ENCODE measurements at regions not wholly inside any gene's neighbourhood (a gene's known extent, or its start where the extent isn't known, plus 50 kb on each side); places are given as distances from the start of the nearest gene placed in this dataset.
"Not testable (repeated sequence)": the region's sequence is repeated elsewhere in the genome, so short reads cannot be mapped to it uniquely, and the experiment has no call there.

DNA sequence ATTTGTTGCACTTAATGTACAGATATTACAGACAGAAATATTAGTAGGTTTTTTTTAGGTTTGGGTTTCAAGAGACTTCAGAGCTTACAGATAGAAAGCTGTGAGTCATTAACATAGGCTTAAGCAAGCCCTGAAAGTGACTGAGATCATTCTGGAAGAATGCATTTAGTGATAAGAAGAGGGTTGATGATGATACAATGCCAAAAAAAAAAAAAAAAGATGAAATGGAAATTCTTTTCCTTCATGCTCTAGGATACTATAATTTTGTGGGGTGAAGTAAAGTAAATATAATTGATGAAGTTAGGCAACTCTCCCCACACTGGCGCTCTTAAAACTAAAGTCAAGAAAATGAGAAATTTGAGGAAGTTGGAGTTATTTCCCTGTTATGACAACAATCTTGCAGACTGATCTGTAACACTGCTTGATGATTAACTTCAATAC, 169.4 kb upstream of the ZNF385D start:
- no peaks in the 10 kb centered on the region for H3K27me3 ChIP-seq (ENCODE audit: low read length)
- H4K20me1 ChIP-seq (ENCODE audit: low read length): no peaks in the 10 kb centered on the region
- no TSS peak for BruUV-seq (replicated peaks)
- no peaks in the 10 kb centered on the region for H3K9me3 ChIP-seq (ENCODE audit: low read length)
- ChIA-PET POLR2A (ENCODE audit: unreplicated experiment) (no interaction called here), CTCF (no interaction called here)
- H3K9ac ChIP-seq (ENCODE audit: low read length): no peak overlapping the region
- intact Hi-C loops (cut with micrococcal nuclease): no loop called here
- ATAC-seq (peak; percentile 45; the same call in 1 of the 2 replicates), DNase-seq (peak; percentile 44)
- no peaks in the 10 kb centered on the region for H3K79me2 ChIP-seq (ENCODE audit: low read length)
- H3K4me3 ChIP-seq (ENCODE audit: low read length): no peak overlapping the region
- no peaks in the 10 kb centered on the region for H3K4me1 ChIP-seq (ENCODE audit: insufficient read depth, low read length)
- no peaks in the 10 kb centered on the region for H3F3A ChIP-seq (ENCODE audit: low read length, unreplicated experiment)
- no peak overlapping the region for H2AFZ ChIP-seq (ENCODE audit: low read length)
- no peaks in the 10 kb centered on the region for H3K9me2 ChIP-seq (replicated peaks; ENCODE audit: low read length)
- H3K4me2 ChIP-seq (ENCODE audit: low read length): no peak overlapping the region
- H3K36me3 ChIP-seq (ENCODE audit: low read depth, low read length): no peaks in the 10 kb centered on the region
- TF ChIP-seq EZH2phosphoT487 (IDR thresholded peaks at IDR 0.05; ENCODE audit: borderline replicate concordance, low read length): no peak
- no peak for TF ChIP-seq CTCF (conservative IDR thresholded peaks at IDR 0.05; ENCODE audit: low read depth, low read length)
- TF ChIP-seq EZH2 (IDR thresholded peaks at IDR 0.05; ENCODE audit: low read length, unreplicated experiment): no peak
- no peak overlapping the region for H3K27ac ChIP-seq (ENCODE audit: low read length)

DNA sequence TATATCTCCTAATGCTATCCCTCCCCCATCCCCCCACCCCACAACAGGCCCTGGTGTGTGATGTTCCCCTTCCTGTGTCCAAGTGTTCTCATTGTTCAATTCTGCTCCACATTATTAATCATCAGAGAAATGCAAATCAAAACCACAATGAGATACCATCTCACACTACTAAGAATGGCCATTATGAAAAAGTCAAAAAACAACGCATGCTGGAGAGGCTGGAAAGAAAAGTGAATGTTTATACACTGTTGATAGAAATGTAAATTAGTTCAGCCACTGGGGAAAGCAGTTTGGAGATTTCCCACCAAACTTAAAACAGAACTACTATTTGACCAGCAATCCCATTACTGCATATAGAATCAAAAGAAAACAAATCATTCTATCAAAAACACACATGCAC, 172.1 kb upstream of the ZNF385D start:
- CTCF ChIA-PET; intact Hi-C loops (cut with micrococcal nuclease); H3K9me3 ChIP-seq (ENCODE audit: low read length); ATAC-seq; H3K27ac ChIP-seq (ENCODE audit: low read length); H3K36me3 ChIP-seq (ENCODE audit: low read depth, low read length); BruUV-seq (replicated peaks); H3K79me2 ChIP-seq (ENCODE audit: low read length); H3K27me3 ChIP-seq (ENCODE audit: low read length); H3F3A ChIP-seq (ENCODE audit: low read length, unreplicated experiment); H3K4me3 ChIP-seq (ENCODE audit: low read length); DNase-seq; H2AFZ ChIP-seq (ENCODE audit: low read length); H4K20me1 ChIP-seq (ENCODE audit: low read length); POLR2A ChIA-PET (ENCODE audit: unreplicated experiment); H3K9ac ChIP-seq (ENCODE audit: low read length); H3K9me2 ChIP-seq (replicated peaks; ENCODE audit: low read length); H3K4me1 ChIP-seq (ENCODE audit: insufficient read depth, low read length); H3K4me2 ChIP-seq (ENCODE audit: low read length): not testable (repeated sequence)

DNA sequence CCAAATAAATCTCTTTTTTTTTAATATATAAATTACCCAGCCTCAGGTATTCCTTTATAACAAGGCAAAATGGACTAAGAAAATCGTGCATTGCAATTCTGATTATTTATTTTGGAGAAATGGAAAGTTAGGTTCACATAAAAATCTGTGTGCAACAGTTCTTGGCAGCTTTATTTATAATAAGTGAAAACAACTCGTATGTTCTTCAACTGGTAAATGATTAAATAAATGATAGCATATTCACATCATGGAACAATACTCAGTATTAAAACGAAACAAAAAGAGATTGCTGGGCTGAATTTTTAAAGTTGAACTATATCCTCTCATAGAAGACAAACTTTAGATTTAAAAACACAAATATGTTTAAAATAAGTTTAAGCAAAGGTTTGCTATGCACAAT, 176.3 kb upstream of the ZNF385D start:
- Histone ChIP-seq H3K27ac (ENCODE audit: low read length) (no peak overlapping the region), H3K9me2 (replicated peaks; ENCODE audit: low read length) (no peaks in the 10 kb centered on the region), H3K9me3 (ENCODE audit: low read length) (no peaks in the 10 kb centered on the region), H3K4me3 (ENCODE audit: low read length) (no peak overlapping the region), H3K36me3 (ENCODE audit: low read depth, low read length) (no peaks in the 10 kb centered on the region), H3K79me2 (ENCODE audit: low read length) (no peaks in the 10 kb centered on the region), H3K4me1 (ENCODE audit: insufficient read depth, low read length) (no peaks in the 10 kb centered on the region), H3K9ac (ENCODE audit: low read length) (no peak overlapping the region), H3F3A (ENCODE audit: low read length, unreplicated experiment) (no peaks in the 10 kb centered on the region), H4K20me1 (ENCODE audit: low read length) (no peaks in the 10 kb centered on the region), H3K4me2 (ENCODE audit: low read length) (no peak overlapping the region), H2AFZ (ENCODE audit: low read length) (no peak overlapping the region), H3K27me3 (ENCODE audit: low read length) (no peaks in the 10 kb centered on the region)
- intact Hi-C loops (cut with micrococcal nuclease): no loop called here
- TF ChIP-seq CTCF (conservative IDR thresholded peaks at IDR 0.05; ENCODE audit: low read depth, low read length) (no peak), EZH2phosphoT487 (IDR thresholded peaks at IDR 0.05; ENCODE audit: borderline replicate concordance, low read length) (no peak), EZH2 (IDR thresholded peaks at IDR 0.05; ENCODE audit: low read length, unreplicated experiment) (no peak)
- ChIA-PET POLR2A (ENCODE audit: unreplicated experiment) (no interaction called here), CTCF (no interaction called here)
- BruUV-seq (replicated peaks): no TSS peak
- DNase-seq (no peak), ATAC-seq (no peak)
